ENCODE measurements at regions not wholly inside any gene's neighbourhood (a gene's known extent, or its start where the extent isn't known, plus 50 kb on each side); places are given as distances from the start of the nearest gene placed in this dataset.
"Not testable (repeated sequence)": the region's sequence is repeated elsewhere in the genome, so short reads cannot be mapped to it uniquely, and the experiment has no call there.

DNA sequence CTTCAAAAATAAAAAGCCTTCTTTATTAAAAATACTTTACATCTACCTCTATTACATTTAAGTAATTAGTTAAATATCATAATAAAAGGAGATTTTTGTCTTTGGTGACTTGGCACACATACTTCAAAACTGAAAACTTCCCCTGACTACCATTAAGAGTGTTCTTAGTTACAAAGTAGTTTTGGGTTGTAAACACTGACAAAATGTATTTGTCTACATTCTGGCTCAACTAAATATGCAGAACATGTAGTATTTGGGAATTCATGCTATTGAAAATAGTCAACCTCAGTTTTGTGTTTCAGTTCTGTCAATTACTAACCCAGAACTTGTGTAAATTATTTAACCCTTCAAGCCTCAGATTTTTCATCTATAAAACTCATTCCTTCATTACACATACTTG is 311.5 kb downstream of the RAD51AP2 start:
- no peak overlapping the region for H3K9ac ChIP-seq (ENCODE audit: low read depth, low read length)
- no peak overlapping the region for H3K4me3 ChIP-seq (ENCODE audit: low read depth, low read length)
- no peaks in the 10 kb centered on the region for H3K27me3 ChIP-seq (ENCODE audit: control insufficient read depth, insufficient read depth, low read length)
- no peaks in the 10 kb centered on the region for H3K36me3 ChIP-seq (ENCODE audit: control insufficient read depth, insufficient read depth, low read length)
- H3K4me1 ChIP-seq (ENCODE audit: control insufficient read depth, insufficient read depth, low read length) = no peaks in the 10 kb centered on the region
- no peaks in the 10 kb centered on the region for H3K9me3 ChIP-seq (ENCODE audit: control insufficient read depth, insufficient read depth, low read length)

- not testable (repeated sequence) for H3K4me1 ChIP-seq (ENCODE audit: control insufficient read depth, insufficient read depth, low read length); H3K9ac ChIP-seq (ENCODE audit: low read depth, low read length); H3K4me3 ChIP-seq (ENCODE audit: low read depth, low read length); H3K27me3 ChIP-seq (ENCODE audit: control insufficient read depth, insufficient read depth, low read length); H3K9me3 ChIP-seq (ENCODE audit: control insufficient read depth, insufficient read depth, low read length); H3K36me3 ChIP-seq (ENCODE audit: control insufficient read depth, insufficient read depth, low read length)
Observed at GRCh38 chr2:17204214-17204613, 314.0 kb downstream of the RAD51AP2 start.

DNA sequence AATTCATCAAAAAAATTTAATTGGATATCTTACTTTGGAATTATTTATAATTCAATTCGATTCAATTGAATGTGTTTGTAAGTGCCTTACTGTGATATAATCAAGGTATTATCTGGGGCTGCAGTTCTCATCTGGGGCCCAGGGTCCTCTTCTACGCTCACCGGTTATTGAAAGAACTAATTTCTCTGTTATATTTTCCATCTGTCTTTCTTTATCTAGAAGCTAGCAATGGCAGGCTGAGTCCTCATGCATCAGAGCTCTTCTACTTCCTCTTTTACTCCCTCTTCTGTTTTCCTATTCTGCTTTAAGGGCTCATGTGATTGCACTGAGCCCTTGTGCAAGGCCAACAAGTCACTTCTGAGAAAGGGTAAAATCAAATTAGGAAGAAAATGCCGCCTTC is 315.6 kb downstream of the RAD51AP2 start:
- not testable (repeated sequence) for H3K9ac ChIP-seq (ENCODE audit: low read depth, low read length); H3K4me1 ChIP-seq (ENCODE audit: control insufficient read depth, insufficient read depth, low read length); H3K36me3 ChIP-seq (ENCODE audit: control insufficient read depth, insufficient read depth, low read length); H3K27me3 ChIP-seq (ENCODE audit: control insufficient read depth, insufficient read depth, low read length); H3K4me3 ChIP-seq (ENCODE audit: low read depth, low read length); H3K9me3 ChIP-seq (ENCODE audit: control insufficient read depth, insufficient read depth, low read length)

GRCh38 chr2:17199741-17200140 is 318.5 kb downstream of the RAD51AP2 start:
- Histone ChIP-seq H3K4me3 (ENCODE audit: low read depth, low read length) (no peak overlapping the region), H3K9ac (ENCODE audit: low read depth, low read length) (no peak overlapping the region), H3K4me1 (ENCODE audit: control insufficient read depth, insufficient read depth, low read length) (no peaks in the 10 kb centered on the region)

DNA sequence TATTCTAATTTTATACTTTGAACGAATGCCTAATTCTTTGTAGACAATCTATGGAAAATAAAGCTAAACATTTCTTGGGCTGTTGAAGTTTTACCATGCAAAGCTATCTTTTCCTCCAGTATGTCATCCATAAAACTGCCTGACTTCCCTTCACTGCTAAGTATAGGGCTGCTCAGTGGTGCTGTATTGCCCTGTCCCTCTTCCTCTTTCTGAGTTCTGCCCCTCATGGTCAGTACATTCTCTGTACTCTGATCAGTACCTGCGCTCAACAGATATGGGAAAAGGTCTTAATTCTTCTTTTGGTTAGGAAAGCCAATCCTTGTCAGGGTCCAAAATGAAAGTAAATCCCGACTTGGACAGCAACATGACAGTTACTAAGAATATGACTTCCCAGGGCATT is 321.9 kb downstream of the RAD51AP2 start:
- Histone ChIP-seq H3K4me1 (ENCODE audit: control insufficient read depth, insufficient read depth, low read length) (no peaks in the 10 kb centered on the region), H3K36me3 (ENCODE audit: control insufficient read depth, insufficient read depth, low read length) (no peaks in the 10 kb centered on the region), H3K4me3 (ENCODE audit: low read depth, low read length) (no peak overlapping the region), H3K27me3 (ENCODE audit: control insufficient read depth, insufficient read depth, low read length) (no peaks in the 10 kb centered on the region), H3K9me3 (ENCODE audit: control insufficient read depth, insufficient read depth, low read length) (no peaks in the 10 kb centered on the region), H3K9ac (ENCODE audit: low read depth, low read length) (no peak overlapping the region)

More at GRCh38 chr2:17199741-17200140, 318.5 kb downstream of the RAD51AP2 start:
- no peaks in the 10 kb centered on the region for H3K9me3 ChIP-seq (ENCODE audit: control insufficient read depth, insufficient read depth, low read length)
- H3K27me3 ChIP-seq (ENCODE audit: control insufficient read depth, insufficient read depth, low read length) = no peaks in the 10 kb centered on the region
- H3K36me3 ChIP-seq (ENCODE audit: control insufficient read depth, insufficient read depth, low read length) = no peaks in the 10 kb centered on the region

- no peak overlapping the region for H3K4me3 ChIP-seq (ENCODE audit: low read depth, low read length)
- no peaks in the 10 kb centered on the region for H3K27me3 ChIP-seq (ENCODE audit: control insufficient read depth, insufficient read depth, low read length)
- no peak overlapping the region for H3K9ac ChIP-seq (ENCODE audit: low read depth, low read length)
- no peaks in the 10 kb centered on the region for H3K9me3 ChIP-seq (ENCODE audit: control insufficient read depth, insufficient read depth, low read length)
- H3K4me1 ChIP-seq (ENCODE audit: control insufficient read depth, insufficient read depth, low read length) = peaks cover 2% of the 10 kb centered on the region
- H3K36me3 ChIP-seq (ENCODE audit: control insufficient read depth, insufficient read depth, low read length) = no peaks in the 10 kb centered on the region
Observed at GRCh38 chr2:17195016-17195415, 323.2 kb downstream of the RAD51AP2 start.

DNA sequence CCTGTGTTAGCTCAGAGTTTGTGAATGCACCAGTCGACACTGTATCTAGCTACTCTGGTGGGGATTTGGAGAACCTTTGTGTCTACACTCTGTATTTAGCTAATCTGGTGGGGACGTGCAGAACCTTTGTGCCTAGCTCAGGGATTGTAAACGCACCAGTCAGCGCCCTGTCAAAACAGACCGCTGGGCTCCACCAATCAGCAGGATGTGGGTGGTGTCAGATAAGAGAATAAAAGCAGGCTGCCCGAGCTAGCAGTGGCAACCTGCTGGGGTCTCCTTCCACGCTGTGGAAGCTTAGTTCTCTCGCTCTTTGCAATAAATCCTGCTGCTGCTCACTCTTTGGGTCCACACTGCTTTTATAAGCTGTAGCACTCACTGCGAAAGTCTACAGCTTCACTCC is 324.2 kb downstream of the RAD51AP2 start:
- no peak overlapping the region for H3K9ac ChIP-seq (ENCODE audit: low read depth, low read length)
- no peaks in the 10 kb centered on the region for H3K27me3 ChIP-seq (ENCODE audit: control insufficient read depth, insufficient read depth, low read length)
- H3K9me3 ChIP-seq (ENCODE audit: control insufficient read depth, insufficient read depth, low read length) = no peaks in the 10 kb centered on the region
- H3K4me1 ChIP-seq (ENCODE audit: control insufficient read depth, insufficient read depth, low read length) = peaks cover 2% of the 10 kb centered on the region
- no peak overlapping the region for H3K4me3 ChIP-seq (ENCODE audit: low read depth, low read length)
- H3K36me3 ChIP-seq (ENCODE audit: control insufficient read depth, insufficient read depth, low read length) = no peaks in the 10 kb centered on the region

GRCh38 chr2:17193433-17193890 is 324.8 kb downstream of the RAD51AP2 start:
- not testable (repeated sequence) for H3K4me1 ChIP-seq (ENCODE audit: control insufficient read depth, insufficient read depth, low read length); H3K9ac ChIP-seq (ENCODE audit: low read depth, low read length); H3K36me3 ChIP-seq (ENCODE audit: control insufficient read depth, insufficient read depth, low read length); H3K4me3 ChIP-seq (ENCODE audit: low read depth, low read length); H3K9me3 ChIP-seq (ENCODE audit: control insufficient read depth, insufficient read depth, low read length); H3K27me3 ChIP-seq (ENCODE audit: control insufficient read depth, insufficient read depth, low read length)

GRCh38 chr2:17191223-17191622 is 327.0 kb downstream of the RAD51AP2 start:
- H3K9me3 ChIP-seq (ENCODE audit: control insufficient read depth, insufficient read depth, low read length) = no peaks in the 10 kb centered on the region
- H3K27me3 ChIP-seq (ENCODE audit: control insufficient read depth, insufficient read depth, low read length) = no peaks in the 10 kb centered on the region
- no peak overlapping the region for H3K9ac ChIP-seq (ENCODE audit: low read depth, low read length)
- H3K4me1 ChIP-seq (ENCODE audit: control insufficient read depth, insufficient read depth, low read length) = peaks cover 2% of the 10 kb centered on the region
- no peak overlapping the region for H3K4me3 ChIP-seq (ENCODE audit: low read depth, low read length)
- H3K36me3 ChIP-seq (ENCODE audit: control insufficient read depth, insufficient read depth, low read length) = no peaks in the 10 kb centered on the region

DNA sequence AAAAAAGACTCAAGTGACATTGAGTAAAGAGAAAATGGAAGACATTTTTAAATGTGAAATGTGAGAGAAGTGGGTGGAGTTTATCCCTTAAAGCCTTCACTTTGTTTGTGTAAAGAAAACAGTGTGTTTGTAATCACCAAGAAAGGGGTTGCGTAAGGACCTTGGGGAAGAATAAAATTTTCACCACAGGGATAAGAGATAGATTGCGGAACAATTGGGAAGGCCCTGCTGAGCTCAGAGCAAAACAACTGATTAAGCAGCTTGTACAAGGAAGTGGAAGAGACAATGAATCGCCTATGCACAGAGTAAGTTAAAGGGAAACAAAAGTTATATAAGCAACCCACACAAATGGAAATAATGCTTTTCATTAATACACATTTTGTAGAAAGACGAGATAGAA is 327.7 kb downstream of the RAD51AP2 start:
- no peak overlapping the region for H3K9ac ChIP-seq (ENCODE audit: low read depth, low read length)
- no peak overlapping the region for H3K4me3 ChIP-seq (ENCODE audit: low read depth, low read length)
- no peaks in the 10 kb centered on the region for H3K27me3 ChIP-seq (ENCODE audit: control insufficient read depth, insufficient read depth, low read length)
- H3K4me1 ChIP-seq (ENCODE audit: control insufficient read depth, insufficient read depth, low read length) = peaks cover 2% of the 10 kb centered on the region
- no peaks in the 10 kb centered on the region for H3K9me3 ChIP-seq (ENCODE audit: control insufficient read depth, insufficient read depth, low read length)
- no peaks in the 10 kb centered on the region for H3K36me3 ChIP-seq (ENCODE audit: control insufficient read depth, insufficient read depth, low read length)

- peaks cover 2% of the 10 kb centered on the region for H3K4me1 ChIP-seq (ENCODE audit: control insufficient read depth, insufficient read depth, low read length)
- no peaks in the 10 kb centered on the region for H3K27me3 ChIP-seq (ENCODE audit: control insufficient read depth, insufficient read depth, low read length)
- no peak overlapping the region for H3K9ac ChIP-seq (ENCODE audit: low read depth, low read length)
- no peaks in the 10 kb centered on the region for H3K36me3 ChIP-seq (ENCODE audit: control insufficient read depth, insufficient read depth, low read length)
- no peaks in the 10 kb centered on the region for H3K9me3 ChIP-seq (ENCODE audit: control insufficient read depth, insufficient read depth, low read length)
- H3K4me3 ChIP-seq (ENCODE audit: low read depth, low read length) = no peak overlapping the region
Observed at GRCh38 chr2:17188721-17189120, 329.5 kb downstream of the RAD51AP2 start.

GRCh38 chr2:17184512-17184911 is 333.7 kb downstream of the RAD51AP2 start:
- H3K27me3 ChIP-seq (ENCODE audit: control insufficient read depth, insufficient read depth, low read length) = no peaks in the 10 kb centered on the region
- H3K36me3 ChIP-seq (ENCODE audit: control insufficient read depth, insufficient read depth, low read length) = no peaks in the 10 kb centered on the region
- H3K4me1 ChIP-seq (ENCODE audit: control insufficient read depth, insufficient read depth, low read length) = no peaks in the 10 kb centered on the region
- H3K4me3 ChIP-seq (ENCODE audit: low read depth, low read length) = no peak overlapping the region
- no peak overlapping the region for H3K9ac ChIP-seq (ENCODE audit: low read depth, low read length)
- no peaks in the 10 kb centered on the region for H3K9me3 ChIP-seq (ENCODE audit: control insufficient read depth, insufficient read depth, low read length)

GRCh38 chr2:17182399-17182798 is 335.8 kb downstream of the RAD51AP2 start:
- Histone ChIP-seq H3K9me3 (ENCODE audit: control insufficient read depth, insufficient read depth, low read length) (no peaks in the 10 kb centered on the region), H3K4me3 (ENCODE audit: low read depth, low read length) (no peak overlapping the region), H3K36me3 (ENCODE audit: control insufficient read depth, insufficient read depth, low read length) (no peaks in the 10 kb centered on the region), H3K9ac (ENCODE audit: low read depth, low read length) (no peak overlapping the region), H3K4me1 (ENCODE audit: control insufficient read depth, insufficient read depth, low read length) (no peaks in the 10 kb centered on the region), H3K27me3 (ENCODE audit: control insufficient read depth, insufficient read depth, low read length) (no peaks in the 10 kb centered on the region)
